Immature natural killer cell (primary cell): ENCODE measurements at regions not wholly inside any gene's neighbourhood (a gene's known extent, or its start where the extent isn't known, plus 50 kb on each side); places are given as distances from the start of the nearest gene placed in this dataset.
"Not testable (repeated sequence)": the region's sequence is repeated elsewhere in the genome, so short reads cannot be mapped to it uniquely, and the experiment has no call there.

ENCODE experiments used
- DNase-seq, 3 donors: peaks; one replicate each; pipeline ENCODE4 v3.0.0; 2022; ENCODE audit warnings: mixed read lengths in 1 of 3
- H3K27ac Mint-ChIP-seq, 6 donors: one replicate each; pipeline ENCODE4 v1.8.0; 2020; ENCODE audit warnings: mixed read lengths in 6 of 6, mild to moderate bottlenecking in 5 of 6, inconsistent platforms in 4 of 6, moderate library complexity in 3 of 6
- H3K27me3 Mint-ChIP-seq, 3 donors: one replicate each; pipeline ENCODE4 v1.8.0; 2020 to 2021; ENCODE audit warnings: low read depth in 3 of 3, mild to moderate bottlenecking in 3 of 3, mixed read lengths in 3 of 3, moderate library complexity in 3 of 3, inconsistent platforms in 1 of 3
- H3K36me3 Mint-ChIP-seq, 3 donors: one replicate each; pipeline ENCODE4 v1.8.0; 2020; ENCODE audit warnings: mixed read lengths in 3 of 3, inconsistent platforms in 2 of 3, mild to moderate bottlenecking in 2 of 3
- H3K4me1 Mint-ChIP-seq, 2 donors: one replicate each; pipeline ENCODE4 v1.8.0; 2020; ENCODE audit warnings: inconsistent platforms in 2 of 2, mild to moderate bottlenecking in 2 of 2, mixed read lengths in 2 of 2, moderate library complexity in 1 of 2
- H3K4me3 Mint-ChIP-seq, 5 donors: one replicate each; pipeline ENCODE4 v1.8.0; 2020; ENCODE audit warnings: mild to moderate bottlenecking in 5 of 5, mixed read lengths in 5 of 5, inconsistent platforms in 3 of 5, moderate library complexity in 3 of 5
- H3K9me3 Mint-ChIP-seq, 6 donors: one replicate each; pipeline ENCODE4 v1.8.0; 2020; ENCODE audit warnings: mild to moderate bottlenecking in 6 of 6, mixed read lengths in 6 of 6, inconsistent platforms in 4 of 6, moderate library complexity in 3 of 6

DNA sequence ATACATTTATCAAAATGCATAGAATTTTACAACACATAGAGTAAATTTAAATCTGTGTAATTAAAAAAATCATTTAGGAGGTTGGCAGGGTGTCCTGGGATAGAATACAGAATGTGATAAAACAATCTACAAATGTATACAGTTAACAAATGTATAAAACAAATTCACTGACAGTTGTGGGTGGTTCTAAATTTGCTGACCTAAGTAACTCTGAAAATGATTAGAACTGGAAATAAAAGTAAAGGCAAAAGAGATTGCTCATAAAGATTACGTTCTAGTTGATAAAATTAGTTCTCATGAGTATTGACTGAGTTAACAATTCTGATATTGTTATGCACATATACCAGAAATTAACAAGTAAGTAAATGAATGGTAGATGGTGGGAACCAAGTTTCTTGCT is 1827.3 kb upstream of the FLRT2 start:
- Mint-ChIP-seq H3K4me3 (no peak overlapping the region), H3K4me1 (no peaks in the 10 kb centered on the region), H3K36me3 (no peaks in the 10 kb centered on the region), H3K27ac (no peak overlapping the region), H3K9me3 (peaks cover 3 to 26% (median 13%) of the 10 kb centered on the region in 6 donors), H3K27me3 (peaks cover 0 to 3% (median 0%) of the 10 kb centered on the region in 3 donors)
- no peak for DNase-seq

GRCh38 chr14:83706231-83706954 is 1823.6 kb upstream of the FLRT2 start:
- no peaks in the 10 kb centered on the region for H3K36me3 Mint-ChIP-seq
- H3K4me3 Mint-ChIP-seq = no peak overlapping the region
- no peak overlapping the region for H3K27ac Mint-ChIP-seq
- peaks cover 6 to 34% (median 13%) of the 10 kb centered on the region in 6 donors for H3K9me3 Mint-ChIP-seq
- no peaks in the 10 kb centered on the region for H3K4me1 Mint-ChIP-seq
- H3K27me3 Mint-ChIP-seq = peaks cover 0 to 2% (median 0%) of the 10 kb centered on the region in 3 donors
- DNase-seq = no peak

DNA sequence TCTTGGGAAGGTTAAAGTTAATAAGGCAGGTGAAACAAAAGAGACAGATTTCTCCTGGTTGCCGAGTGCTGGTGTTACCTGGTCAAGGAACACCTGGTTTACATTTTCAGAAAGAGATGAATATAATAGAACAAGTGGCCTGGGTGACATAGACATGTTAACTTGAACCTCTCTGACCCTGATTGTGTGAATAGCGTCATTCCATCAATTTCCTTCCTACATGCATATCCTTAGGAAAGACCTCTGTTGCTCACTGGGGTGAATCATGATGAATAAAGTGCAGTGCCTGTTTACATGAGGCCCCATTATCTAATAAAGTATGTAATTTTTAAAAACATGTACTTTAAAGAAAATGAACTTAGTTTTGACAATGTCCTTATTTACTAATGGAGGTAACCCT is 1822.9 kb upstream of the FLRT2 start:
- Mint-ChIP-seq H3K36me3 (no peaks in the 10 kb centered on the region), H3K4me3 (no peak overlapping the region), H3K4me1 (no peaks in the 10 kb centered on the region), H3K27me3 (peaks cover 0 to 2% (median 0%) of the 10 kb centered on the region in 3 donors), H3K27ac (no peak overlapping the region), H3K9me3 (peaks cover 5 to 34% (median 13%) of the 10 kb centered on the region in 6 donors)
- DNase-seq = no peak

- Mint-ChIP-seq H3K4me3 (no peak overlapping the region), H3K27ac (no peak overlapping the region), H3K9me3 (peaks cover 5 to 36% (median 14%) of the 10 kb centered on the region in 6 donors), H3K27me3 (peaks cover 0 to 1% (median 0%) of the 10 kb centered on the region in 3 donors), H3K4me1 (no peaks in the 10 kb centered on the region), H3K36me3 (no peaks in the 10 kb centered on the region)
- no peak for DNase-seq
These were observed 1820.8 kb upstream of the FLRT2 start for GRCh38 chr14:83709116-83709515.

DNA sequence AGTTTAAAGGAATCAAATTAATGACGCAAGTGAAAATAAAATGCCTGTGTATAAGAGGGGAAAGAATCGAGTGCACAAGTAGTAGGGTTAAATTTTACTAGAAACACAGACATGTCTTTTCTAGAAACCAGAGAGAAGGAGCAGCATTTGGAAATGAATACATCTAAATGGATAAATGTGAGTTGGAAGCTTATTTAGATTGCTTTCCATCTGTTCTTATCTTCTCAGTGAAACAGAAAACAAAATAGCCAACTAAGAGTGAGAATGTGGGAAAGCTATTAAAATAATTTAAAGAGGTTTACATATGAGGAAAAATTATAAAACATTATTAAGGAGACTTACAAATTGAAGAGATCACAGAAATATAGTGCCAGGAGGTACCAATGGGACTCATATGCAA is 1818.9 kb upstream of the FLRT2 start:
- no peak for DNase-seq
- Mint-ChIP-seq H3K4me1 (no peaks in the 10 kb centered on the region), H3K4me3 (no peak overlapping the region), H3K36me3 (no peaks in the 10 kb centered on the region), H3K9me3 (peaks cover 7 to 39% (median 14%) of the 10 kb centered on the region in 6 donors), H3K27ac (no peak overlapping the region), H3K27me3 (no peaks in the 10 kb centered on the region)

GRCh38 chr14:83712418-83713129 is 1817.4 kb upstream of the FLRT2 start:
- no peak for DNase-seq
- Mint-ChIP-seq H3K4me3 (no peak overlapping the region), H3K27me3 (peaks cover 0 to 2% (median 0%) of the 10 kb centered on the region in 3 donors), H3K9me3 (peaks cover 5 to 28% (median 10%) of the 10 kb centered on the region in 6 donors), H3K27ac (no peak overlapping the region), H3K36me3 (no peaks in the 10 kb centered on the region), H3K4me1 (no peaks in the 10 kb centered on the region)

GRCh38 chr14:83713732-83714131 is 1816.2 kb upstream of the FLRT2 start:
- no peak overlapping the region for H3K4me3 Mint-ChIP-seq
- peaks cover 3 to 26% (median 14%) of the 10 kb centered on the region in 6 donors for H3K9me3 Mint-ChIP-seq
- H3K36me3 Mint-ChIP-seq = no peaks in the 10 kb centered on the region
- H3K27ac Mint-ChIP-seq = no peak overlapping the region
- peaks cover 0 to 2% (median 0%) of the 10 kb centered on the region in 3 donors for H3K27me3 Mint-ChIP-seq
- no peaks in the 10 kb centered on the region for H3K4me1 Mint-ChIP-seq
- no peak for DNase-seq

DNA sequence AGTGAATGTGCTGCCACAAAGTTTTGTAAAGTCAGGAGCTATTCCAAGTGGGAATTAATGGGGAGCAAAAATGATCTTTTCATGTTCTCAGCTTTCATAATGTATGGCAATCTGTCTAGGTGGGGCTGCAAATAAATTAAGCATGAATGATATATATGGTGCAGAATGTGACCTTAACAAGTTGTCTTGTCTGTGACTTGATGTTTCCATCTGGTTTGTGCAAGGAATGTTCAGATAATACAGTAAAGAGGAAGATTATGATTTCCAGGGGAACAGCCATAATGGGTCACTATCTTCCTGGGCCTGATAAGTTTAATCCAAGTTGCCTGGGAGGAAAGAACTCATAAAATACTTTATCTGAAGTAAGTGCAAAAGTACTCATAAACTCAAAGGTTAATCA is 1815.8 kb upstream of the FLRT2 start:
- H3K4me3 Mint-ChIP-seq = no peak overlapping the region
- H3K27ac Mint-ChIP-seq = no peak overlapping the region
- H3K4me1 Mint-ChIP-seq = no peaks in the 10 kb centered on the region
- DNase-seq = no peak
- H3K27me3 Mint-ChIP-seq = peaks cover 0 to 2% (median 0%) of the 10 kb centered on the region in 3 donors
- no peaks in the 10 kb centered on the region for H3K36me3 Mint-ChIP-seq
- H3K9me3 Mint-ChIP-seq = peaks cover 2 to 22% (median 11%) of the 10 kb centered on the region in 6 donors

- not testable (repeated sequence) for H3K27ac Mint-ChIP-seq, H3K4me1 Mint-ChIP-seq, H3K4me3 Mint-ChIP-seq, H3K27me3 Mint-ChIP-seq, H3K36me3 Mint-ChIP-seq, DNase-seq
- peaks cover 3 to 26% (median 10%) of the 10 kb centered on the region in 6 donors for H3K9me3 Mint-ChIP-seq
These were observed 1810.5 kb upstream of the FLRT2 start for GRCh38 chr14:83719435-83719834.

DNA sequence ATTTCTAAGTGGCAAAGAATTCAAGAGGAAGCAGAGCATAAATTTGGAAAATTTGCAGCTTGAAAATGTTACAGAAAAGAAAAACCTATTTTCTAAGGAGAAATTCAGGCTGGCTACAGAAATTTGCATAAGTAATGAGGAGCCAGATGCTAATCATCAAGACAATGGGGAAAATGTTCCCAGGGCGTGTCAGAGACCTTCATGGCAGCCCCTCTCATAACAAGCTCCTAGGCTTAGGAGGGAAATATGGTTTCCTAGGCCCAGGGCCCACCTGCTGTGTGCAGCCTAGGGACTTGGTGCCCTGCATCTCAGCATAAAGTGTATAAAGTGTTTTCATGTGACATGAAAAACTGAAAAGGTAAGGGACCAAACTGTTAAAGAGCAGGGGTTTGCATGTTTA is 1796.3 kb upstream of the FLRT2 start:
- Mint-ChIP-seq H3K27me3 (peaks cover 0 to 1% (median 0%) of the 10 kb centered on the region in 3 donors), H3K36me3 (no peaks in the 10 kb centered on the region), H3K4me1 (no peaks in the 10 kb centered on the region), H3K4me3 (no peak overlapping the region), H3K27ac (no peak overlapping the region), H3K9me3 (peaks cover 5 to 41% (median 15%) of the 10 kb centered on the region in 6 donors)
- no peak for DNase-seq

- Mint-ChIP-seq H3K27ac (no peak overlapping the region), H3K4me3 (no peak overlapping the region), H3K4me1 (no peaks in the 10 kb centered on the region), H3K27me3 (peaks cover 0 to 1% (median 0%) of the 10 kb centered on the region in 3 donors), H3K36me3 (no peaks in the 10 kb centered on the region), H3K9me3 (peaks cover 5 to 37% (median 13%) of the 10 kb centered on the region in 6 donors)
- no peak for DNase-seq
These were observed 1795.5 kb upstream of the FLRT2 start for GRCh38 chr14:83734431-83734830.

GRCh38 chr14:83741269-83741668 is 1788.7 kb upstream of the FLRT2 start:
- Mint-ChIP-seq H3K4me3 (no peak overlapping the region), H3K36me3 (no peaks in the 10 kb centered on the region), H3K4me1 (no peaks in the 10 kb centered on the region), H3K27me3 (no peaks in the 10 kb centered on the region), H3K27ac (no peak overlapping the region), H3K9me3 (peaks cover 0 to 40% (median 3%) of the 10 kb centered on the region in 6 donors)
- no peak for DNase-seq

- peaks cover 2 to 50% (median 7%) of the 10 kb centered on the region in 6 donors for H3K9me3 Mint-ChIP-seq
- no peak overlapping the region for H3K4me3 Mint-ChIP-seq
- no peaks in the 10 kb centered on the region for H3K4me1 Mint-ChIP-seq
- no peak overlapping the region for H3K27ac Mint-ChIP-seq
- H3K36me3 Mint-ChIP-seq = no peaks in the 10 kb centered on the region
- H3K27me3 Mint-ChIP-seq = no peaks in the 10 kb centered on the region
- DNase-seq = no peak
These were observed 1785.7 kb upstream of the FLRT2 start for GRCh38 chr14:83744224-83744623.

DNA sequence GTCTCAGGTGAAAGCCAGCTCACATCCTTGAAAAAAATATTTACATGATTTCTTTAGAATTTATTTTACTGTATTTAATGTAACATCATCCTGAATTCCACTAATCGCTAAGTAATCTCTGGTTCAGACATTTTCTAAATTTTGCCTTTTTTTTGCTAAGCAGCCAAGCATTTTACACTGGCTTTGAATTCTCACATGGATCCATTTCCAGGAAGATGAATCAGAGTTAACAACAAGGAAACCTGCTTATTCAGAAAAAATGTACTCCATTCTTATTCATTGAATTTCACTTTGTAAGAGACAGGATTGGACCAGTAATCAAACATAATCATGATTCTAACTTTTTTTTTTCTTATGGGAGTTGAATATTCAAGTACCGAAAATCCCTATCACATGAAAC is 1785.1 kb upstream of the FLRT2 start:
- no peak for DNase-seq
- Mint-ChIP-seq H3K4me1 (no peaks in the 10 kb centered on the region), H3K27ac (no peak overlapping the region), H3K36me3 (no peaks in the 10 kb centered on the region), H3K9me3 (peaks cover 2 to 52% (median 10%) of the 10 kb centered on the region in 6 donors), H3K27me3 (no peaks in the 10 kb centered on the region), H3K4me3 (no peak overlapping the region)
